Thoracic aorta (tissue), 2 donors: ENCODE measurements at regions not wholly inside any gene's neighbourhood (a gene's known extent, or its start where the extent isn't known, plus 50 kb on each side); places are given as distances from the start of the nearest gene placed in this dataset.
A peak's percentile ranks its signal among the peaks of the same experiment; 100 is the strongest.

Experiments used
- ATAC-seq: fragments of 150-250 bp; one replicate; pipeline ENCODE4 v1.8.0; 2017; ENCODE audit warnings: low read depth; ENCODE audit not compliant: insufficient number of reproducible peaks, low FRiP score
- DNase-seq: peaks from one replicate; pipeline ENCODE4 v3.0.0-alpha.2; 2020; ENCODE audit warnings: low spot score
- H3K27ac ChIP-seq, 2 donors: fragments of 200-600 bp; sonication (generic); 1 replicate in 1 of 2; 2 replicates in 1 of 2; pipeline ENCODE4 v1.5.1; 2016; ENCODE audit warnings: mild to moderate bottlenecking in 2 of 2, moderate library complexity in 2 of 2
- H3K27me3 ChIP-seq: fragments of 200-600 bp; sonication (generic); replicated peaks from 2 replicates; pipeline ENCODE4 v1.6.0; 2016; ENCODE audit warnings: mild to moderate bottlenecking; ENCODE audit not compliant: insufficient read depth
- H3K36me3 ChIP-seq: fragments of 200-600 bp; sonication (generic); one replicate; pipeline ENCODE4 v1.5.1; 2016
- H3K4me1 ChIP-seq, 2 donors: fragments of 200-600 bp; sonication (generic); 1 replicate in 1 of 2; 2 replicates in 1 of 2; pipeline versions ENCODE4 v1.5.1 to v1.6.0; 2016; ENCODE audit warnings: low read depth in 2 of 2, mild to moderate bottlenecking in 1 of 2; ENCODE audit not compliant: control insufficient read depth in 1 of 2
- H3K4me3 ChIP-seq: fragments of 200-600 bp; sonication (generic); 2 replicates; pipeline ENCODE4 v1.5.1; 2016; ENCODE audit warnings: mild to moderate bottlenecking
- H3K9me3 ChIP-seq: fragments of 200-600 bp; sonication (generic); 2 replicates; pipeline ENCODE4 v1.5.1; 2016
- CTCF ChIP-seq: fragments of 200-600 bp; sonication (generic); IDR thresholded peaks from one replicate; pipeline ENCODE4 v1.5.1; 2019; ENCODE audit warnings: antibody characterized with exemption

GRCh38 chr3:87796137-87796842 lies 262.5 kb downstream of the CGGBP1 start:
- ATAC-seq = no peak

GRCh38 chr3:87795701-87796100 lies 263.1 kb downstream of the CGGBP1 start:
- no peak overlapping the region for H3K27ac ChIP-seq
- H3K36me3 ChIP-seq = no peaks in the 10 kb centered on the region
- H3K4me3 ChIP-seq = no peak overlapping the region
- no peaks in the 10 kb centered on the region for H3K27me3 ChIP-seq
- TF ChIP-seq CTCF = no peak
- ATAC-seq = no peak
- no peak for DNase-seq
- peaks cover 3 to 10% of the 10 kb centered on the region in 2 donors for H3K4me1 ChIP-seq
- no peaks in the 10 kb centered on the region for H3K9me3 ChIP-seq

More at GRCh38 chr3:87796137-87796842, 262.5 kb downstream of the CGGBP1 start:
- Histone ChIP-seq H3K9me3 (no peaks in the 10 kb centered on the region), H3K36me3 (no peaks in the 10 kb centered on the region), H3K27ac (no peak overlapping the region), H3K27me3 (no peaks in the 10 kb centered on the region), H3K4me1 (peaks cover 3 to 10% of the 10 kb centered on the region in 2 donors), H3K4me3 (no peak overlapping the region)
- no peak for TF ChIP-seq CTCF
- DNase-seq = no peak

GRCh38 chr3:87793337-87793877 lies 265.4 kb downstream of the CGGBP1 start:
- peak overlapping the region; percentile 66 for H3K4me3 ChIP-seq
- no peak overlapping the region for H3K27ac ChIP-seq
- DNase-seq (no peak), ATAC-seq (no peak)
- TF ChIP-seq CTCF = no peak
- H3K27me3 ChIP-seq = no peaks in the 10 kb centered on the region
- H3K9me3 ChIP-seq = no peaks in the 10 kb centered on the region
- peaks cover 3 to 10% of the 10 kb centered on the region in 2 donors for H3K4me1 ChIP-seq
- no peaks in the 10 kb centered on the region for H3K36me3 ChIP-seq

- no peak for TF ChIP-seq CTCF
- no peak within 1 kb of the TSS for H3K27ac ChIP-seq
- DNase-seq (no peak), ATAC-seq (no peak)
- no peaks in the 10 kb centered on the region for H3K27me3 ChIP-seq
- H3K9me3 ChIP-seq = no peaks in the 10 kb centered on the region
- H3K4me3 ChIP-seq = peak within 1 kb of the TSS; percentile 66
- no peaks in the 10 kb centered on the region for H3K36me3 ChIP-seq
- peaks cover 3 to 10% of the 10 kb centered on the region in 2 donors for H3K4me1 ChIP-seq
Measured at GRCh38 chr3:87792534-87793336, 266.1 kb downstream of the CGGBP1 start, which contains the start of gene HTR1F. Gene HTR1F (plus strand): TSS chr3:87792706.

- H3K9me3 ChIP-seq = no peaks in the 10 kb centered on the region
- H3K27me3 ChIP-seq = no peaks in the 10 kb centered on the region
- ATAC-seq = no peak
- H3K27ac ChIP-seq = no peak overlapping the region
- peaks cover 3 to 10% of the 10 kb centered on the region in 2 donors for H3K4me1 ChIP-seq
- DNase-seq = no peak
- H3K4me3 ChIP-seq = peak overlapping the region; percentile 66
- no peaks in the 10 kb centered on the region for H3K36me3 ChIP-seq
- TF ChIP-seq CTCF = no peak
Measured at GRCh38 chr3:87792198-87792533, 266.6 kb downstream of the CGGBP1 start.
